A673 (cell line): ENCODE measurements at regions not wholly inside any gene's neighbourhood (a gene's known extent, or its start where the extent isn't known, plus 50 kb on each side); places are given as distances from the start of the nearest gene placed in this dataset.

Source experiments
- BruUV-seq: library from RNA; stranded (reverse); fragments of 400-500 nt; replicated peaks from 2 replicates; lab custom pipeline; 2021; lab: Mats Ljungman, UMichigan
- CTCF ChIA-PET: fragments of 300-600 bp; sonication (Branson Sonifier 250); formaldehyde crosslinking; loops from one replicate; lab custom pipeline; 2022; ENCODE audit warnings: antibody characterized with exemption; lab: Charles Lee
- POLR2A ChIA-PET: fragments of 300-600 bp; sonication (Branson Sonifier 250); formaldehyde crosslinking; loops from one replicate; lab custom pipeline; 2022; ENCODE audit warnings: antibody characterized with exemption; ENCODE audit not compliant: low non-redundant PET; lab: Charles Lee
- DNase-seq: peaks from one replicate; pipeline ENCODE4 v3.0.0-alpha.2; 2015; ENCODE audit warnings: low spot score
- H3K27ac ChIP-seq: fragments of 200-600 bp; sonication (generic); 2 replicates; pipeline ENCODE4 v1.5.1; 2016; ENCODE audit warnings: mixed run types, low read depth, mild to moderate bottlenecking, mixed read lengths, antibody characterized with exemption, low read length; ENCODE audit not compliant: poor library complexity, severe bottlenecking
- H3K27me3 ChIP-seq: fragments of 200-600 bp; sonication (generic); replicated peaks from 2 replicates; pipeline ENCODE4 v1.6.1; 2017; ENCODE audit warnings: mixed run types, low read depth, mild to moderate bottlenecking, mixed read lengths, antibody characterized with exemption, low read length; ENCODE audit not compliant: insufficient read depth, poor library complexity
- H3K36me3 ChIP-seq: fragments of 200-600 bp; sonication (generic); 2 replicates; pipeline ENCODE4 v1.6.1; 2016; ENCODE audit warnings: mixed run types, mild to moderate bottlenecking, mixed read lengths, antibody characterized with exemption, low read length; ENCODE audit not compliant: insufficient read depth, poor library complexity, severe bottlenecking
- H3K4me1 ChIP-seq: fragments of 200-600 bp; sonication (generic); 2 replicates; pipeline ENCODE4 v1.6.1; 2017; ENCODE audit warnings: mixed run types, mild to moderate bottlenecking, mixed read lengths, antibody characterized with exemption, low read length; ENCODE audit not compliant: insufficient read depth, poor library complexity, severe bottlenecking
- H3K4me3 ChIP-seq: fragments of 200-600 bp; sonication (generic); 2 replicates; pipeline ENCODE4 v1.5.1; 2016; ENCODE audit warnings: low read depth, mixed run types, mild to moderate bottlenecking, mixed read lengths, low read length; ENCODE audit not compliant: poor library complexity, severe bottlenecking
- H3K9me3 ChIP-seq: fragments of 200-600 bp; sonication (generic); 2 replicates; pipeline ENCODE4 v1.6.1; 2016; ENCODE audit warnings: mixed run types, low read depth, mild to moderate bottlenecking, mixed read lengths, antibody characterized with exemption, low read length; ENCODE audit not compliant: poor library complexity, severe bottlenecking
- EZH2 ChIP-seq: fragments of 200-600 bp; sonication (generic); IDR thresholded peaks from 2 replicates; pipeline ENCODE4 v1.6.1; 2017; ENCODE audit warnings: borderline replicate concordance, low read depth, mild to moderate bottlenecking, mixed read lengths, antibody characterized with exemption, low read length; ENCODE audit not compliant: poor library complexity, severe bottlenecking
- intact Hi-C: fragments of 100-400 bp; cut with micrococcal nuclease; formaldehyde crosslinking; loops from one replicate; pipeline ENCODE4 v1.10.0; 2022; ENCODE audit not compliant: unreplicated experiment
- TF ChIP-seq, protein P1 (sequence below): fragments of 300-800, 200-600 bp; sonication (generic); conservative IDR thresholded peaks from 2 replicates; pipeline ENCODE4 v1.5.1; 2017; ENCODE audit warnings: low read depth, mild to moderate bottlenecking, antibody characterized with exemption, low read length, moderate library complexity, mixed read lengths

DNA sequence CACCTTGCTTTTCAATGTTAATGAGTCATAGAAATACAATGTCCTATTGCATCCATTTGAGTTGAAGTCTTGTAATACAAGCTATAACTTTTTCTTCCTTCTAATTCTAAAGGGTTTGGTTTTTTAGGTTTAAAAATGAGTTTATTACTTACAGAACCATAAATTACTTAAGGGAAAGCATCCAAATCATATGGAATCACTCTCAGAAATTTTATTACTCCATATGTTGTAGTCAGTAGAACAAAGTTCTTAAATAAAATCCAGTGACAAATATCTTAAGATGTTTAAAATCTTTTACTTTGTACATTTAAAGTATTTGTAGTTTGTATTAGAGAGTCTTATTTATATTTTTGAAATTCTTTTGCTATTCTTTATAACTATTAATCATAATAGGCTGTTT is 253.2 kb downstream of the IPO8 start:
- H3K9me3 ChIP-seq = no peaks in the 10 kb centered on the region
- no peak overlapping the region for H3K27ac ChIP-seq
- no peak for TF ChIP-seq EZH2
- TF ChIP-seq, protein P1, sequence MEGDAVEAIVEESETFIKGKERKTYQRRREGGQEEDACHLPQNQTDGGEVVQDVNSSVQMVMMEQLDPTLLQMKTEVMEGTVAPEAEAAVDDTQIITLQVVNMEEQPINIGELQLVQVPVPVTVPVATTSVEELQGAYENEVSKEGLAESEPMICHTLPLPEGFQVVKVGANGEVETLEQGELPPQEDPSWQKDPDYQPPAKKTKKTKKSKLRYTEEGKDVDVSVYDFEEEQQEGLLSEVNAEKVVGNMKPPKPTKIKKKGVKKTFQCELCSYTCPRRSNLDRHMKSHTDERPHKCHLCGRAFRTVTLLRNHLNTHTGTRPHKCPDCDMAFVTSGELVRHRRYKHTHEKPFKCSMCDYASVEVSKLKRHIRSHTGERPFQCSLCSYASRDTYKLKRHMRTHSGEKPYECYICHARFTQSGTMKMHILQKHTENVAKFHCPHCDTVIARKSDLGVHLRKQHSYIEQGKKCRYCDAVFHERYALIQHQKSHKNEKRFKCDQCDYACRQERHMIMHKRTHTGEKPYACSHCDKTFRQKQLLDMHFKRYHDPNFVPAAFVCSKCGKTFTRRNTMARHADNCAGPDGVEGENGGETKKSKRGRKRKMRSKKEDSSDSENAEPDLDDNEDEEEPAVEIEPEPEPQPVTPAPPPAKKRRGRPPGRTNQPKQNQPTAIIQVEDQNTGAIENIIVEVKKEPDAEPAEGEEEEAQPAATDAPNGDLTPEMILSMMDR = no peak
- H3K4me1 ChIP-seq = no peaks in the 10 kb centered on the region
- no peaks in the 10 kb centered on the region for H3K36me3 ChIP-seq
- DNase-seq = no peak
- no peak overlapping the region for H3K4me3 ChIP-seq
- ChIA-PET CTCF (no interaction called here), POLR2A (no interaction called here)
- intact Hi-C loops = no loop called here
- H3K27me3 ChIP-seq = peaks cover 4% of the 10 kb centered on the region
- BruUV-seq = no TSS peak

DNA sequence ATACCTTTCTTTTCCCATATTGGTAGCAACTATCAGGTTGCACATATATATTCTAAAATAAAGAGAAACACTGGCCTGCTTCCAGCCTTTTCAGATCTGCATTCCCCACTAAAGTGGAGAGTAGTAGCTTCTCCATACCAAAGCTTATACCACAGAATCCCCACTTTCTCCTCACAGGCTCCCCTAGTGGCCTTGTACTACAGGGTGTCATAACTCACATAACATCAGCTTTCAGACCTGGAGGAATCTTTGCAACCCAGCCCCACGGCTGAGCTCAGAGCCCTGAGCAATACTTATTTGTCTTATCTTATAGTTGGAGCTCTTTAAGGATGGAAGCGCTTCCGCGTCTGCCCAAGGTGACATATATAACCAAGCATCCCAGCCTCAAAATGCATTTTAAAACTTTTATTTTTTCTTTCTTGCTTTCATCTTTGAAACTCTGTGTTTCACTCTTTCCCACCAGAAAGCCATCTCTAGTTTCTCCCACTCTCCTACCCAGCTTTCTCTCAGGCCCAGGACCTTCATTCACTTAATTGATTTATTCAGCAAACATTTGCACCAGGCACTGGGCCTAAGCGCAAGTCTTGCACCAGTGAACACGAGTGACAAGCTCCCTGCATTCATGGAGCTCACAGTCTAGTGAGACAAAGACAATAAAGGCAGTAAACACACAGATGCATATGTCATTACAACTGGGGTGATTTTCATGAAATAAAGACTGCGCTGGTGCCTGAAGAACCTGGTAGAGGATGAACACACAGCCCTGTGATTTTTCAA is 254.7 kb downstream of the IPO8 start:
- H3K27ac ChIP-seq = no peak overlapping the region
- no peak overlapping the region for H3K4me3 ChIP-seq
- no peaks in the 10 kb centered on the region for H3K9me3 ChIP-seq
- CTCF ChIA-PET = interaction anchor here (0.6 to 1.1 kb wide), 3 partner anchors 16 to 26 kb away, joined by 3 to 7 read pairs (median 3); no protein-coding TSS in a partner anchor
- H3K27me3 ChIP-seq = peaks cover 4% of the 10 kb centered on the region
- no peak for TF ChIP-seq EZH2
- TF ChIP-seq, protein P1 = peak; percentile 54
- no peaks in the 10 kb centered on the region for H3K36me3 ChIP-seq
- POLR2A ChIA-PET = no interaction called here
- BruUV-seq = no TSS peak
- intact Hi-C loops = no loop called here
- no peaks in the 10 kb centered on the region for H3K4me1 ChIP-seq
- peak; percentile 41 for DNase-seq

DNA sequence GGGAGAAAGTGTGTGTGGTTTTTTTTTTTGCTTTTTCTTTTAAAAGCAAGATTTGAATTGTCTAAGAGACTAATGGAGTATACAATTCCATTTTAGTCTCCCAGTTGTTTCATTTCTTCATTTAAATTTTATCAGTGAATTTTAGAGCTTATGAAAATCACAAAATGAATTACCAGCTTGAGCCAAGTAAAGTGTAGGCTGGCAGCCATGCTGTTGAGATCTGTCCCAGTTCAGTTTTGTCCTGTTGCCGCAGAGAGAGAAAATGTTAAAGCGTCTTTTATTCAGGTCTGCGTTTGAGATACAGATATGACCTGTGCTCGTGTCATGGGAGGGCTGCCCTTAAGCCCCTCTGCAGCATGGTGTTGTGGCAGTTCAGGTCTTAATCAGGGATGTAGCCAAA is 256.5 kb downstream of the IPO8 start:
- no peak overlapping the region for H3K4me3 ChIP-seq
- no peak for TF ChIP-seq EZH2
- TF ChIP-seq, protein P1 = no peak
- ChIA-PET POLR2A (interaction anchor here (0.7 kb wide), 1 partner anchor 58 kb away, joined by 3 read pairs; no protein-coding TSS in a partner anchor), CTCF (interaction anchor here (0.7 kb wide), 1 partner anchor 865 kb away, joined by 3 read pairs; no protein-coding TSS in a partner anchor)
- H3K9me3 ChIP-seq = no peaks in the 10 kb centered on the region
- DNase-seq = no peak
- H3K27me3 ChIP-seq = peaks cover 4% of the 10 kb centered on the region
- H3K27ac ChIP-seq = no peak overlapping the region
- intact Hi-C loops = no loop called here
- BruUV-seq = no TSS peak
- no peaks in the 10 kb centered on the region for H3K36me3 ChIP-seq
- no peaks in the 10 kb centered on the region for H3K4me1 ChIP-seq
